ENCODE measurements at regions not wholly inside any gene's neighbourhood (a gene's known extent, or its start where the extent isn't known, plus 50 kb on each side); places are given as distances from the start of the nearest gene placed in this dataset.

DNA sequence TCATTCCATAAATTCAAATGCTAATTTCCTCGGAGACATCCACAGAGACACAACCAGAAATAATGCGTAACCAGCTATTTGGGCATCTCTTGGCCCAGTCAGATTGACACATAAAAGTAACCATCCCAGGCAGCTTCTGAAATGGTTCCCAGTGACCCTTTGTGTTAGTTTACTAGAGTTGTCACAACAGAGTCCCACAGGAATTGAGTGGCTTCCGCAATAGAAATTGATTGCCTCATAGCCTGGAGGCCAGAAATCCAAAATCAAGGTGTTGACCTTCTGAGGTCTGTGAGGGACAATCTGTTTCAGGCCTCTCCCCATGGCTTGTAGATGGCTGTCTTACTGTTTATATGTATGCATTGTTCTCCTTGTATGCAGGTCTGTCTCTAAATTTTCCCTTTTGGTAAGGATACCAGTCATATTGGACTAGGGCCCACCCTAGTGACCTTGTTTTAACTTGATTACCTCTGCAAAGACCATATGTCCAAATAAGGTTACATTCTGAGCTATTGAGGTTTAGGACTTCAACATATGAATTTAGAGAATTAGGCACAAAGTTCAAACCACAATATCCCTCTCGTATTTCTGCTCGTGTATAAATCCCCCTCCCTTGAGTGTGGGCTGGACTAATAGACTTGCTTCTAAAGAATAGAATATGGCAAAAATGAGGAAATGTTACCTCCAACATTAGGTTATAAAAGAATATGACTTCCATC is 78.2 kb upstream of the FGGY start:
- TF ChIP-seq, protein P1, sequence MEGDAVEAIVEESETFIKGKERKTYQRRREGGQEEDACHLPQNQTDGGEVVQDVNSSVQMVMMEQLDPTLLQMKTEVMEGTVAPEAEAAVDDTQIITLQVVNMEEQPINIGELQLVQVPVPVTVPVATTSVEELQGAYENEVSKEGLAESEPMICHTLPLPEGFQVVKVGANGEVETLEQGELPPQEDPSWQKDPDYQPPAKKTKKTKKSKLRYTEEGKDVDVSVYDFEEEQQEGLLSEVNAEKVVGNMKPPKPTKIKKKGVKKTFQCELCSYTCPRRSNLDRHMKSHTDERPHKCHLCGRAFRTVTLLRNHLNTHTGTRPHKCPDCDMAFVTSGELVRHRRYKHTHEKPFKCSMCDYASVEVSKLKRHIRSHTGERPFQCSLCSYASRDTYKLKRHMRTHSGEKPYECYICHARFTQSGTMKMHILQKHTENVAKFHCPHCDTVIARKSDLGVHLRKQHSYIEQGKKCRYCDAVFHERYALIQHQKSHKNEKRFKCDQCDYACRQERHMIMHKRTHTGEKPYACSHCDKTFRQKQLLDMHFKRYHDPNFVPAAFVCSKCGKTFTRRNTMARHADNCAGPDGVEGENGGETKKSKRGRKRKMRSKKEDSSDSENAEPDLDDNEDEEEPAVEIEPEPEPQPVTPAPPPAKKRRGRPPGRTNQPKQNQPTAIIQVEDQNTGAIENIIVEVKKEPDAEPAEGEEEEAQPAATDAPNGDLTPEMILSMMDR (conservative IDR thresholded peaks at IDR 0.05; ENCODE audit: low read depth, low read length): no peak
- no peak for TF ChIP-seq EZH2 (IDR thresholded peaks at IDR 0.05; ENCODE audit: borderline replicate concordance, low read depth, low read length, poor library complexity, severe bottlenecking)

All from A673 (cell line).